ENCODE measurements at regions not wholly inside any gene's neighbourhood (a gene's known extent, or its start where the extent isn't known, plus 50 kb on each side); places are given as distances from the start of the nearest gene placed in this dataset.

GRCh38 chr12:126944684-126945083, 1322.3 kb upstream of the TMEM132C start:
- TF ChIP-seq, protein P1, sequence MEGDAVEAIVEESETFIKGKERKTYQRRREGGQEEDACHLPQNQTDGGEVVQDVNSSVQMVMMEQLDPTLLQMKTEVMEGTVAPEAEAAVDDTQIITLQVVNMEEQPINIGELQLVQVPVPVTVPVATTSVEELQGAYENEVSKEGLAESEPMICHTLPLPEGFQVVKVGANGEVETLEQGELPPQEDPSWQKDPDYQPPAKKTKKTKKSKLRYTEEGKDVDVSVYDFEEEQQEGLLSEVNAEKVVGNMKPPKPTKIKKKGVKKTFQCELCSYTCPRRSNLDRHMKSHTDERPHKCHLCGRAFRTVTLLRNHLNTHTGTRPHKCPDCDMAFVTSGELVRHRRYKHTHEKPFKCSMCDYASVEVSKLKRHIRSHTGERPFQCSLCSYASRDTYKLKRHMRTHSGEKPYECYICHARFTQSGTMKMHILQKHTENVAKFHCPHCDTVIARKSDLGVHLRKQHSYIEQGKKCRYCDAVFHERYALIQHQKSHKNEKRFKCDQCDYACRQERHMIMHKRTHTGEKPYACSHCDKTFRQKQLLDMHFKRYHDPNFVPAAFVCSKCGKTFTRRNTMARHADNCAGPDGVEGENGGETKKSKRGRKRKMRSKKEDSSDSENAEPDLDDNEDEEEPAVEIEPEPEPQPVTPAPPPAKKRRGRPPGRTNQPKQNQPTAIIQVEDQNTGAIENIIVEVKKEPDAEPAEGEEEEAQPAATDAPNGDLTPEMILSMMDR (IDR thresholded peaks at IDR 0.05; ENCODE audit: control extremely low read depth in 1 of 3, insufficient read depth in 1 of 3, low read depth in 1 of 3, low read length in 3 of 3) = no peak
- TF ChIP-seq KDM1A (IDR thresholded peaks at IDR 0.05; ENCODE audit: borderline replicate concordance, low read length) (no peak), MAFK (IDR thresholded peaks at IDR 0.05; ENCODE audit: low read depth, low read length) (no peak), EZH2 (IDR thresholded peaks at IDR 0.05; ENCODE audit: low read depth, low read length, severe bottlenecking) (no peak), HDAC6 (IDR thresholded peaks at IDR 0.05; ENCODE audit: low read depth, low read length) (no peak), BRCA1 (IDR thresholded peaks at IDR 0.05; ENCODE audit: low read depth, low read length) (no peak), ASH2L (IDR thresholded peaks at IDR 0.05; ENCODE audit: low read length) (no peak), POLR2A (IDR thresholded peaks at IDR 0.05; ENCODE audit: control extremely low read depth in 1 of 2, low read depth in 2 of 2, low read length in 2 of 2) (no peak), RFX5 (IDR thresholded peaks at IDR 0.05; ENCODE audit: borderline replicate concordance, low read depth, low read length) (no peak), KDM5A (IDR thresholded peaks at IDR 0.05; ENCODE audit: low read length) (no peak), MAX (IDR thresholded peaks at IDR 0.05) (no peak)
- TF ChIP-seq, protein P2, sequence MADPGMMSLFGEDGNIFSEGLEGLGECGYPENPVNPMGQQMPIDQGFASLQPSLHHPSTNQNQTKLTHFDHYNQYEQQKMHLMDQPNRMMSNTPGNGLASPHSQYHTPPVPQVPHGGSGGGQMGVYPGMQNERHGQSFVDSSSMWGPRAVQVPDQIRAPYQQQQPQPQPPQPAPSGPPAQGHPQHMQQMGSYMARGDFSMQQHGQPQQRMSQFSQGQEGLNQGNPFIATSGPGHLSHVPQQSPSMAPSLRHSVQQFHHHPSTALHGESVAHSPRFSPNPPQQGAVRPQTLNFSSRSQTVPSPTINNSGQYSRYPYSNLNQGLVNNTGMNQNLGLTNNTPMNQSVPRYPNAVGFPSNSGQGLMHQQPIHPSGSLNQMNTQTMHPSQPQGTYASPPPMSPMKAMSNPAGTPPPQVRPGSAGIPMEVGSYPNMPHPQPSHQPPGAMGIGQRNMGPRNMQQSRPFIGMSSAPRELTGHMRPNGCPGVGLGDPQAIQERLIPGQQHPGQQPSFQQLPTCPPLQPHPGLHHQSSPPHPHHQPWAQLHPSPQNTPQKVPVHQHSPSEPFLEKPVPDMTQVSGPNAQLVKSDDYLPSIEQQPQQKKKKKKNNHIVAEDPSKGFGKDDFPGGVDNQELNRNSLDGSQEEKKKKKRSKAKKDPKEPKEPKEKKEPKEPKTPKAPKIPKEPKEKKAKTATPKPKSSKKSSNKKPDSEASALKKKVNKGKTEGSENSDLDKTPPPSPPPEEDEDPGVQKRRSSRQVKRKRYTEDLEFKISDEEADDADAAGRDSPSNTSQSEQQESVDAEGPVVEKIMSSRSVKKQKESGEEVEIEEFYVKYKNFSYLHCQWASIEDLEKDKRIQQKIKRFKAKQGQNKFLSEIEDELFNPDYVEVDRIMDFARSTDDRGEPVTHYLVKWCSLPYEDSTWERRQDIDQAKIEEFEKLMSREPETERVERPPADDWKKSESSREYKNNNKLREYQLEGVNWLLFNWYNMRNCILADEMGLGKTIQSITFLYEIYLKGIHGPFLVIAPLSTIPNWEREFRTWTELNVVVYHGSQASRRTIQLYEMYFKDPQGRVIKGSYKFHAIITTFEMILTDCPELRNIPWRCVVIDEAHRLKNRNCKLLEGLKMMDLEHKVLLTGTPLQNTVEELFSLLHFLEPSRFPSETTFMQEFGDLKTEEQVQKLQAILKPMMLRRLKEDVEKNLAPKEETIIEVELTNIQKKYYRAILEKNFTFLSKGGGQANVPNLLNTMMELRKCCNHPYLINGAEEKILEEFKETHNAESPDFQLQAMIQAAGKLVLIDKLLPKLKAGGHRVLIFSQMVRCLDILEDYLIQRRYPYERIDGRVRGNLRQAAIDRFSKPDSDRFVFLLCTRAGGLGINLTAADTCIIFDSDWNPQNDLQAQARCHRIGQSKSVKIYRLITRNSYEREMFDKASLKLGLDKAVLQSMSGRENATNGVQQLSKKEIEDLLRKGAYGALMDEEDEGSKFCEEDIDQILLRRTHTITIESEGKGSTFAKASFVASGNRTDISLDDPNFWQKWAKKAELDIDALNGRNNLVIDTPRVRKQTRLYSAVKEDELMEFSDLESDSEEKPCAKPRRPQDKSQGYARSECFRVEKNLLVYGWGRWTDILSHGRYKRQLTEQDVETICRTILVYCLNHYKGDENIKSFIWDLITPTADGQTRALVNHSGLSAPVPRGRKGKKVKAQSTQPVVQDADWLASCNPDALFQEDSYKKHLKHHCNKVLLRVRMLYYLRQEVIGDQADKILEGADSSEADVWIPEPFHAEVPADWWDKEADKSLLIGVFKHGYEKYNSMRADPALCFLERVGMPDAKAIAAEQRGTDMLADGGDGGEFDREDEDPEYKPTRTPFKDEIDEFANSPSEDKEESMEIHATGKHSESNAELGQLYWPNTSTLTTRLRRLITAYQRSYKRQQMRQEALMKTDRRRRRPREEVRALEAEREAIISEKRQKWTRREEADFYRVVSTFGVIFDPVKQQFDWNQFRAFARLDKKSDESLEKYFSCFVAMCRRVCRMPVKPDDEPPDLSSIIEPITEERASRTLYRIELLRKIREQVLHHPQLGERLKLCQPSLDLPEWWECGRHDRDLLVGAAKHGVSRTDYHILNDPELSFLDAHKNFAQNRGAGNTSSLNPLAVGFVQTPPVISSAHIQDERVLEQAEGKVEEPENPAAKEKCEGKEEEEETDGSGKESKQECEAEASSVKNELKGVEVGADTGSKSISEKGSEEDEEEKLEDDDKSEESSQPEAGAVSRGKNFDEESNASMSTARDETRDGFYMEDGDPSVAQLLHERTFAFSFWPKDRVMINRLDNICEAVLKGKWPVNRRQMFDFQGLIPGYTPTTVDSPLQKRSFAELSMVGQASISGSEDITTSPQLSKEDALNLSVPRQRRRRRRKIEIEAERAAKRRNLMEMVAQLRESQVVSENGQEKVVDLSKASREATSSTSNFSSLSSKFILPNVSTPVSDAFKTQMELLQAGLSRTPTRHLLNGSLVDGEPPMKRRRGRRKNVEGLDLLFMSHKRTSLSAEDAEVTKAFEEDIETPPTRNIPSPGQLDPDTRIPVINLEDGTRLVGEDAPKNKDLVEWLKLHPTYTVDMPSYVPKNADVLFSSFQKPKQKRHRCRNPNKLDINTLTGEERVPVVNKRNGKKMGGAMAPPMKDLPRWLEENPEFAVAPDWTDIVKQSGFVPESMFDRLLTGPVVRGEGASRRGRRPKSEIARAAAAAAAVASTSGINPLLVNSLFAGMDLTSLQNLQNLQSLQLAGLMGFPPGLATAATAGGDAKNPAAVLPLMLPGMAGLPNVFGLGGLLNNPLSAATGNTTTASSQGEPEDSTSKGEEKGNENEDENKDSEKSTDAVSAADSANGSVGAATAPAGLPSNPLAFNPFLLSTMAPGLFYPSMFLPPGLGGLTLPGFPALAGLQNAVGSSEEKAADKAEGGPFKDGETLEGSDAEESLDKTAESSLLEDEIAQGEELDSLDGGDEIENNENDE (IDR thresholded peaks at IDR 0.05; ENCODE audit: insufficient replicate concordance, low read length) = no peak
